Activated CD8-positive, alpha-beta T cell treated with anti-CD3 and anti-CD28 coated beads for 36 hours (primary cell): ENCODE measurements at regions not wholly inside any gene's neighbourhood (a gene's known extent, or its start where the extent isn't known, plus 50 kb on each side); places are given as distances from the start of the nearest gene placed in this dataset.

Experiments used
- ATAC-seq: fragments of 200-7000 bp; cut with Tn5 transposase; one replicate; pipeline ENCODE4 v1.10.0; 2021; ENCODE audit warnings: mild to moderate bottlenecking, moderate library complexity
- CTCF ChIA-PET: fragments of 350-600 bp; sonication (Branson Sonifier 250); formaldehyde crosslinking; loops from one replicate; lab custom pipeline; 2021; ENCODE audit warnings: antibody characterized with exemption; lab: Charles Lee
- POLR2A ChIA-PET: fragments of 350-600 bp; sonication (Branson Sonifier 250); formaldehyde crosslinking; loops from one replicate; lab custom pipeline; 2021; ENCODE audit warnings: antibody characterized with exemption; lab: Charles Lee
- DNase-seq: peaks from one replicate; pipeline ENCODE4 v3.0.0-alpha.2; 2020
- H3K27ac Mint-ChIP-seq: one replicate; pipeline ENCODE4 v1.8.0; 2021; ENCODE audit warnings: mild to moderate bottlenecking, mixed read lengths
- H3K27me3 Mint-ChIP-seq: one replicate; pipeline ENCODE4 v1.8.0; 2021; ENCODE audit warnings: mixed read lengths
- H3K36me3 Mint-ChIP-seq: one replicate; pipeline ENCODE4 v1.8.0; 2021; ENCODE audit warnings: low read depth, mixed read lengths
- H3K4me1 Mint-ChIP-seq: one replicate; pipeline ENCODE4 v1.8.0; 2021; ENCODE audit warnings: low read depth, mixed read lengths
- H3K4me3 Mint-ChIP-seq: one replicate; pipeline ENCODE4 v1.8.0; 2021; ENCODE audit warnings: mild to moderate bottlenecking, moderate library complexity, mixed read lengths
- H3K9me3 Mint-ChIP-seq: one replicate; pipeline ENCODE4 v1.8.0; 2021; ENCODE audit warnings: mixed read lengths
- CTCF ChIP-seq: fragments of 200-600 bp; IDR thresholded peaks from one replicate; pipeline ENCODE4 v1.8.0; 2022; ENCODE audit warnings: antibody characterized with exemption, mild to moderate bottlenecking
- intact Hi-C: fragments of 100-400 bp; cut with micrococcal nuclease; formaldehyde crosslinking; loops from one replicate; pipeline ENCODE4 v1.10.0; 2022

DNA sequence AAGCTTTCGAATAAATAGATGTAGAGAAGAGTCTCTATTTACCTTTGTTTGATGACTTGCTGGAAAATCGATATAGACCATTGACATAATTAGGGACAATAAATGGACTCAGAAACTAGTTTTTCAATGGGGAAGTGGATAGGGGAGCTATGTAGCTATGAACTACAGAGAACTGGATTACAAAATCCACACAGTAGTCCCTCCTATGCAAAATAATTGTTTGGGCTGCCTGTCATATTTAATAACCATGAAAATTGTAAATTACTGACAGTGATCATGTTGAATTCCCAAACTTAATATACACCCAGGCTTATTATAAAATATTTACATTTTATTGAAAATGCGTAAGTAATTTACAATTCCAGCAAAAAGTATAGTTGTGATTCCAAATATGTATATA is 333.1 kb upstream of the FAM241A start:
- intact Hi-C loops: no loop called here
- TF ChIP-seq CTCF: no peak
- Mint-ChIP-seq H3K9me3 (peaks cover 4% of the 10 kb centered on the region), H3K4me1 (no peaks in the 10 kb centered on the region), H3K36me3 (no peaks in the 10 kb centered on the region), H3K27ac (no peak overlapping the region), H3K27me3 (no peaks in the 10 kb centered on the region), H3K4me3 (no peak overlapping the region)
- ChIA-PET POLR2A (no interaction called here), CTCF (no interaction called here)
- DNase-seq (no peak), ATAC-seq (no peak)

DNA sequence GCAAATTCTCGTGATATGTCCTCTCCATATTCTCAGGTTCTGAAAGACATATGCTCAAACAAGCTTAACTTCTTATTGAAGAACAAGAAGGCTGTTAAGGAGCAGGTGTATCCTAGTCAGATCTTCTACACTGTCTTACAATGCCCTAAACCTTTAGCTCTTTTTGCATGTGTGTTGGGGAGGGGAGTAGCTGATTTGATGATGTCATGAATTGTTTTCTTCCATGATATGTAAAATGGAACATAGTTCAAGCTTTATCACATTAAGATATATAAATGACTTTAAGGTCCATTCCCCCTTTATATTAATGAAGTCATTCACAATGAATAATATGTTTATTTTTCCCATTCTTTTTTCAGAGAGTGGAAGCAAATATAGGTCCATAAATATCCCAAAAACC is 332.5 kb upstream of the FAM241A start:
- TF ChIP-seq CTCF: no peak
- ChIA-PET POLR2A (no interaction called here), CTCF (no interaction called here)
- Mint-ChIP-seq H3K27me3 (no peaks in the 10 kb centered on the region), H3K36me3 (no peaks in the 10 kb centered on the region), H3K9me3 (peaks cover 4% of the 10 kb centered on the region), H3K27ac (no peak overlapping the region), H3K4me1 (no peaks in the 10 kb centered on the region), H3K4me3 (no peak overlapping the region)
- no peak for DNase-seq
- no peak for ATAC-seq
- intact Hi-C loops: no loop called here

DNA sequence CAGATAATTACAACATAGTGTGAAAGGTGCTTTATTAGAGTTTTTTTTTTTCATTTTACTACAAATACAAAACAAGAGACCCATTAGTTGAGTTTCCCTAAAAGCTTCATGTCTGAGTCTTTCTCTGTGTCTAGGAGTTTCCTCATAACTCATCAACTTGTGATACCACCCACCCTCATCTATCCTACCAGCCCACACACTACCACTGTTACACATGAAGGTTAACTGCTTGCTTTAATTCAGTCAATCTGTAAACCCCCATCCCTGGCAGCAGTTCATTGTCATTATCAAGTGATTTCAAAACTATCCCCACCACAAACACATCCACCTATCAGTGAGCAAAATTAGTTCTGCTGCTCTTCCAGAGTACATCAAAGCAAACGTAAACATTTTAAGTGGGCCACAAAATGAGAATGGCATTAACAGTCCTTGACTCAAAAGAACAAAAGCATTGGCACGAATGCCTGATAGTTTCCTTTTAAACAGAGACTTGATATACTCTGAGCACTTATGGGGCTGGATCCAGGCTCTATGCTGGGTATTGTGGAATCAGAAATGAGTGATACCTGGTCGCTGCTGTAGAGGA is 331.6 kb upstream of the FAM241A start:
- POLR2A ChIA-PET: no interaction called here

GRCh38 chr4:111814961-111815360 is 330.3 kb upstream of the FAM241A start:
- CTCF ChIA-PET: no interaction called here
- ATAC-seq (no peak), DNase-seq (no peak)
- POLR2A ChIA-PET: interaction anchor here (0.6 kb wide), 1 partner anchor 939 kb away, joined by 3 read pairs; no protein-coding TSS in a partner anchor
- Mint-ChIP-seq H3K9me3 (peaks cover 4% of the 10 kb centered on the region), H3K36me3 (no peaks in the 10 kb centered on the region), H3K4me3 (no peak overlapping the region), H3K27me3 (no peaks in the 10 kb centered on the region), H3K4me1 (no peaks in the 10 kb centered on the region), H3K27ac (no peak overlapping the region)
- TF ChIP-seq CTCF: no peak
- intact Hi-C loops: no loop called here

More for the DNA sequence above, 331.6 kb upstream of the FAM241A start:
- Mint-ChIP-seq H3K36me3 (no peaks in the 10 kb centered on the region), H3K27ac (no peak overlapping the region), H3K27me3 (no peaks in the 10 kb centered on the region), H3K4me3 (no peak overlapping the region), H3K4me1 (no peaks in the 10 kb centered on the region), H3K9me3 (peaks cover 4% of the 10 kb centered on the region)
- no peak for DNase-seq
- no peak for TF ChIP-seq CTCF
- intact Hi-C loops: no loop called here
- ATAC-seq: no peak
- CTCF ChIA-PET: no interaction called here

GRCh38 chr4:111821342-111821741 is 323.9 kb upstream of the FAM241A start:
- Mint-ChIP-seq H3K27ac (no peak overlapping the region), H3K27me3 (no peaks in the 10 kb centered on the region), H3K9me3 (peaks cover 8% of the 10 kb centered on the region), H3K36me3 (no peaks in the 10 kb centered on the region), H3K4me1 (no peaks in the 10 kb centered on the region), H3K4me3 (no peak overlapping the region)
- intact Hi-C loops: no loop called here
- CTCF ChIA-PET: interaction anchor here (0.6 kb wide), 1 partner anchor 1236 kb away, joined by 3 read pairs; no protein-coding TSS in a partner anchor
- DNase-seq (no peak), ATAC-seq (no peak)
- TF ChIP-seq CTCF: no peak
- POLR2A ChIA-PET: no interaction called here
